Liver (tissue), 8 donors: ENCODE measurements at regions not wholly inside any gene's neighbourhood (a gene's known extent, or its start where the extent isn't known, plus 50 kb on each side); places are given as distances from the start of the nearest gene placed in this dataset.
"Not testable (repeated sequence)": the region's sequence is repeated elsewhere in the genome, so short reads cannot be mapped to it uniquely, and the experiment has no call there.

Experiments
- DNase-seq: peaks from one replicate; pipeline ENCODE4 v3.0.0-alpha.2; 2017; ENCODE audit warnings: low spot score
- H3K27ac ChIP-seq, 2 donors: one replicate each; pipeline ENCODE4 v1.7.0; 2013; ENCODE audit warnings: inconsistent platforms in 2 of 2, low read length in 2 of 2, control low read depth in 1 of 2, low read depth in 1 of 2, mild to moderate bottlenecking in 1 of 2
- H3K27me3 ChIP-seq, 4 donors: one replicate each; pipeline versions ENCODE4 v1.6.1 to v1.7.0; 2013; ENCODE audit warnings: low read length in 3 of 4, inconsistent platforms in 1 of 4, mild to moderate bottlenecking in 1 of 4, moderate library complexity in 1 of 4; ENCODE audit not compliant: control insufficient read depth in 4 of 4, insufficient read depth in 4 of 4
- H3K36me3 ChIP-seq, 4 donors: one replicate each; pipeline versions ENCODE4 v1.6.1 to v1.7.0; 2013; ENCODE audit warnings: low read length in 3 of 4, mild to moderate bottlenecking in 3 of 4, low read depth in 1 of 4, moderate library complexity in 1 of 4; ENCODE audit not compliant: control insufficient read depth in 4 of 4, insufficient read depth in 3 of 4
- H3K4me1 ChIP-seq, 4 donors: one replicate each; pipeline versions ENCODE4 v1.6.1 to v1.7.0; 2013; ENCODE audit warnings: low read length in 3 of 4, mild to moderate bottlenecking in 3 of 4, moderate library complexity in 1 of 4; ENCODE audit not compliant: control insufficient read depth in 4 of 4, insufficient read depth in 4 of 4
- H3K4me3 ChIP-seq, 3 donors: one replicate each; pipeline versions ENCODE4 v1.6.1 to v1.7.0; 2013; ENCODE audit warnings: low read length in 3 of 3, control low read depth in 1 of 3, low read depth in 1 of 3, mild to moderate bottlenecking in 1 of 3
- H3K9ac ChIP-seq, 2 donors: one replicate each; pipeline ENCODE4 v1.7.0; 2013; ENCODE audit warnings: low read length in 2 of 2, mild to moderate bottlenecking in 2 of 2, moderate library complexity in 2 of 2, control low read depth in 1 of 2, low read depth in 1 of 2
- H3K9me3 ChIP-seq, 4 donors: one replicate each; pipeline versions ENCODE4 v1.6.1 to v1.7.0; 2013; ENCODE audit warnings: low read length in 3 of 4; ENCODE audit not compliant: control insufficient read depth in 4 of 4
- ATF3 ChIP-seq: IDR thresholded peaks from 2 replicates; pipeline ENCODE4 v1.6.1; 2016; ENCODE audit warnings: antibody characterized with exemption
- EGR1 ChIP-seq, 2 donors: IDR thresholded peaks; 2 replicates each; pipeline ENCODE4 v1.6.1; 2016 to 2018; ENCODE audit warnings: antibody characterized with exemption in 2 of 2, low read depth in 2 of 2
- GABPA ChIP-seq, 2 donors: IDR thresholded peaks in 1 of 2; conservative IDR thresholded peaks in 1 of 2; 2 replicates each; pipeline ENCODE4 v1.6.1; 2016; ENCODE audit warnings: antibody characterized with exemption in 2 of 2, mild to moderate bottlenecking in 1 of 2, moderate library complexity in 1 of 2
- HNF4A ChIP-seq, 2 donors: conservative IDR thresholded peaks; 2 replicates each; pipeline ENCODE4 v1.6.1; 2016; ENCODE audit warnings: antibody characterized with exemption in 2 of 2, mild to moderate bottlenecking in 2 of 2
- JUND ChIP-seq, 2 donors: IDR thresholded peaks; 2 replicates each; pipeline ENCODE4 v1.6.1; 2016; ENCODE audit warnings: antibody characterized with exemption in 2 of 2
- NR2F2 ChIP-seq: IDR thresholded peaks from 2 replicates; pipeline ENCODE4 v1.6.1; 2016; ENCODE audit warnings: antibody characterized with exemption
- RAD21 ChIP-seq, 2 donors: IDR thresholded peaks; 2 replicates each; pipeline ENCODE4 v1.6.1; 2016; ENCODE audit warnings: antibody characterized with exemption in 2 of 2, mild to moderate bottlenecking in 2 of 2
- REST ChIP-seq: IDR thresholded peaks from 2 replicates; pipeline ENCODE4 v1.6.1; 2016; ENCODE audit warnings: antibody characterized with exemption, mild to moderate bottlenecking
- RXRA ChIP-seq, 2 donors: IDR thresholded peaks; 2 replicates each; pipeline ENCODE4 v1.6.1; 2017 to 2018; ENCODE audit warnings: antibody characterized with exemption in 2 of 2, mild to moderate bottlenecking in 1 of 2
- SP1 ChIP-seq: IDR thresholded peaks from 2 replicates; pipeline ENCODE4 v1.6.1; 2018; ENCODE audit warnings: antibody characterized with exemption, mild to moderate bottlenecking
- TAF1 ChIP-seq: conservative IDR thresholded peaks from 2 replicates; pipeline ENCODE4 v1.6.1; 2016; ENCODE audit warnings: antibody characterized with exemption, mild to moderate bottlenecking
- YY1 ChIP-seq: IDR thresholded peaks from 2 replicates; pipeline ENCODE4 v1.6.1; 2016; ENCODE audit warnings: antibody characterized with exemption, mild to moderate bottlenecking
- ZBTB33 ChIP-seq: IDR thresholded peaks from 2 replicates; pipeline ENCODE4 v1.6.1; 2016; ENCODE audit warnings: antibody characterized with exemption
- WGBS: extraction: QIAGEN DNeasy Blood & Tissue Kit; methylation state at CpG from one replicate; pipeline ENCODE4 v1.1.7; 2013; 5-methylcytosine and 5-hydroxymethylcytosine counted together
- TF ChIP-seq, protein P1 (sequence below): IDR thresholded peaks from 2 replicates; pipeline ENCODE4 v1.6.1; 2016; ENCODE audit warnings: antibody characterized with exemption
- TF ChIP-seq, protein P2 (sequence below): fragments of 150-350 bp; IDR thresholded peaks from 2 replicates; pipeline ENCODE4 v1.5.1; 2017; ENCODE audit warnings: improper control_type of control experiment, low read depth, low read length; ENCODE audit not compliant: missing input control
- donor health status: healthy.
- donor health status: healthy.
- donor health status: healthy.
- donor health status: healthy.
- donor health status: healthy.

GRCh38 chr4:22607382-22607781 lies 85.4 kb upstream of the GBA3 start:
- WGBS: 23% methylated on average over 3 of the region's 3 CpGs
- peaks cover 0 to 12% (median 0%) of the 10 kb centered on the region in 4 donors for H3K4me1 ChIP-seq
- DNase-seq: no peak

DNA sequence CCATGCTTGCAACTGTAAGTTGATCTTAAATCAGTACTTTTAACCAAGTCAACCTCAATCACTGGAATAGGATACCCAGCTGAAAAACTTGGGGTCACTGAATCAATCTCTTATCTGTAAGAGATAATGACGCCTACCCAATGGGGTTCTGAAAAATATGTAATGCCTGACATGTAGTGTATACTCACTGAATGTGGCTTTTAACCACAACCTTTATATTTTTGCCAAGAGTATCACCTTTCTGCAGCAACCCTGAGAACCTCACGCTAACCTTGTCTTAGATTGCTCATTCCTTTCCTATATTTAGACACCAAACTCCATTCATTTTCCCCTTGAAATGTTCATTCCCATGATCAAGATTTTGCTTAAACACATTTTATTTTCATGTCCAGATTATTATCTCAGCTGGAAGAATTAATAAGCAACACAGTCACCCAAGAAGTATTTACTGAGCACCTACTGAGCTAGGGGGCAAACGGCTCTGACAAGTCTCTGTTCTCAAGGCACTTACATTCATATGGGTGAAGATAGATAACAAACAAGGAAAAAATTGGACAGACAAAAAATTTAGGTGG lies 82.7 kb upstream of the GBA3 start:
- H3K36me3 ChIP-seq, H3K9me3 ChIP-seq, DNase-seq, H3K27me3 ChIP-seq, H3K27ac ChIP-seq, H3K4me3 ChIP-seq, H3K9ac ChIP-seq: not testable (repeated sequence)
- 80% methylated on average over 3 of the region's 3 CpGs for WGBS
- H3K4me1 ChIP-seq: peaks cover 0 to 23% (median 6%) of the 10 kb centered on the region in 4 donors

More at GRCh38 chr4:22607382-22607781, 85.4 kb upstream of the GBA3 start:
- TF ChIP-seq, protein P1, sequence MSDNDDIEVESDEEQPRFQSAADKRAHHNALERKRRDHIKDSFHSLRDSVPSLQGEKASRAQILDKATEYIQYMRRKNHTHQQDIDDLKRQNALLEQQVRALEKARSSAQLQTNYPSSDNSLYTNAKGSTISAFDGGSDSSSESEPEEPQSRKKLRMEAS: no peak
- TF ChIP-seq RAD21 (IDR thresholded peaks at IDR 0.05) (peak; percentile 83 to 93), ATF3 (no peak), GABPA (IDR thresholded peaks at IDR 0.05 in 1 of 2, conservative IDR thresholded peaks at IDR 0.05 in 1 of 2) (peak in 1 of 2 donors; percentile 44), SP1 (no peak), RXRA (IDR thresholded peaks at IDR 0.05) (no peak)
- TF ChIP-seq, protein P2, sequence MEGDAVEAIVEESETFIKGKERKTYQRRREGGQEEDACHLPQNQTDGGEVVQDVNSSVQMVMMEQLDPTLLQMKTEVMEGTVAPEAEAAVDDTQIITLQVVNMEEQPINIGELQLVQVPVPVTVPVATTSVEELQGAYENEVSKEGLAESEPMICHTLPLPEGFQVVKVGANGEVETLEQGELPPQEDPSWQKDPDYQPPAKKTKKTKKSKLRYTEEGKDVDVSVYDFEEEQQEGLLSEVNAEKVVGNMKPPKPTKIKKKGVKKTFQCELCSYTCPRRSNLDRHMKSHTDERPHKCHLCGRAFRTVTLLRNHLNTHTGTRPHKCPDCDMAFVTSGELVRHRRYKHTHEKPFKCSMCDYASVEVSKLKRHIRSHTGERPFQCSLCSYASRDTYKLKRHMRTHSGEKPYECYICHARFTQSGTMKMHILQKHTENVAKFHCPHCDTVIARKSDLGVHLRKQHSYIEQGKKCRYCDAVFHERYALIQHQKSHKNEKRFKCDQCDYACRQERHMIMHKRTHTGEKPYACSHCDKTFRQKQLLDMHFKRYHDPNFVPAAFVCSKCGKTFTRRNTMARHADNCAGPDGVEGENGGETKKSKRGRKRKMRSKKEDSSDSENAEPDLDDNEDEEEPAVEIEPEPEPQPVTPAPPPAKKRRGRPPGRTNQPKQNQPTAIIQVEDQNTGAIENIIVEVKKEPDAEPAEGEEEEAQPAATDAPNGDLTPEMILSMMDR: peak; percentile 73
- no peaks in the 10 kb centered on the region for H3K9me3 ChIP-seq
- H3K27ac ChIP-seq: no peak overlapping the region
- H3K36me3 ChIP-seq: no peaks in the 10 kb centered on the region
- H3K4me3 ChIP-seq: no peak overlapping the region
- no peak overlapping the region for H3K9ac ChIP-seq
- no peaks in the 10 kb centered on the region for H3K27me3 ChIP-seq

DNA sequence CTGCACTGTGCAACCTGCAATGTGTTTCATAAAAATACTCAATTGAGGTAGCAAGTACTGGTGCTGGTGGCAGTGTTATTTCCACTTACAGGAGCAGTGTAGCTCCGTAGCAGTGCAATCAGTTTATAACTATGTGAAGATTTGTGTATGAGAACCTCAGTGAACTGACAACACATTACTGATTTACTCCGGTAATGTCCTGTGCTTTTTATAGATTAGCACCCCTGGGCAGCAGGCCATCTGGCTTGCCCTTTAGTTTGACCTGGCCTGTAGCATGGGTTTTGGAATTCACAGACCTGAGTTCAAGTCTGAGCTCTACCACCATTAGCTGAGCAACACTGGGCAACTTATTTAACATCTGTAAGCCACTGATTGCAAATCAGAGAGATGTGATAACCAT lies 78.6 kb upstream of the GBA3 start:
- H3K27me3 ChIP-seq: no peaks in the 10 kb centered on the region
- no peak for DNase-seq
- 21% methylated on average over 2 of the region's 2 CpGs for WGBS
- H3K4me3 ChIP-seq: no peak overlapping the region
- H3K4me1 ChIP-seq: peaks cover 0 to 15% (median 6%) of the 10 kb centered on the region in 4 donors
- no peaks in the 10 kb centered on the region for H3K36me3 ChIP-seq
- H3K27ac ChIP-seq: no peak overlapping the region
- no peak overlapping the region for H3K9ac ChIP-seq
- no peak for TF ChIP-seq EGR1 (IDR thresholded peaks at IDR 0.05; ENCODE audit: low read depth in 2 of 2)
- peak; percentile 40 to 49 for TF ChIP-seq HNF4A (conservative IDR thresholded peaks at IDR 0.05)
- TF ChIP-seq YY1: no peak
- peak; percentile 38 for TF ChIP-seq SP1
- no peak for TF ChIP-seq REST
- TF ChIP-seq TAF1: no peak
- no peak for TF ChIP-seq JUND (IDR thresholded peaks at IDR 0.05)
- peak; percentile 21 for TF ChIP-seq NR2F2
- TF ChIP-seq ZBTB33: peak; percentile 23
- peak; percentile 38 to 49 for TF ChIP-seq RXRA (IDR thresholded peaks at IDR 0.05)
- peak in 1 of 2 donors; percentile 38 for TF ChIP-seq RAD21 (IDR thresholded peaks at IDR 0.05)
- H3K9me3 ChIP-seq: no peaks in the 10 kb centered on the region
